ENCODE measurements at regions not wholly inside any gene's neighbourhood (a gene's known extent, or its start where the extent isn't known, plus 50 kb on each side); places are given as distances from the start of the nearest gene placed in this dataset.

- no peak overlapping the region for H2AFZ ChIP-seq (ENCODE audit: low read depth, low read length)
- H3K27me3 ChIP-seq (ENCODE audit: control insufficient read depth in 2 of 2, insufficient read depth in 2 of 2, low read length in 2 of 2), result no peaks in the 10 kb centered on the region
- 0% methylated on average over 2 of the region's 2 CpGs for WGBS (ENCODE audit: insufficient coverage, low coverage, missing lambda C conversion rate)
- BruUV-seq (replicated peaks), result no TSS peak
- no peaks in the 10 kb centered on the region for H3K79me2 ChIP-seq (ENCODE audit: control insufficient read depth, insufficient read depth, low read length)
- ATAC-seq (no peak), DNase-seq (ENCODE audit: extremely low read depth in 1 of 4, low spot score in 3 of 4) (no peak), FAIRE-seq (no peak)
- no peaks in the 10 kb centered on the region for H3K36me3 ChIP-seq (ENCODE audit: control insufficient read depth, insufficient read depth, low read length)
- no peak overlapping the region for H3K9ac ChIP-seq (ENCODE audit: insufficient read depth in 1 of 2, low read depth in 2 of 2, low read length in 2 of 2)
- H3K4me3 ChIP-seq, result no peak overlapping the region
- H4K20me1 ChIP-seq (replicated peaks; ENCODE audit: control insufficient read depth, insufficient read depth, low read length), result no peaks in the 10 kb centered on the region
- no peaks in the 10 kb centered on the region for H3K4me1 ChIP-seq (replicated peaks in 1 of 2; ENCODE audit: control insufficient read depth in 2 of 2, insufficient read depth in 2 of 2, low read length in 2 of 2)
- no peak overlapping the region for H3K27ac ChIP-seq (ENCODE audit: extremely low read depth, low read depth, low read length)
- no peaks in the 10 kb centered on the region for H3K9me1 ChIP-seq (ENCODE audit: control insufficient read depth, insufficient read depth, low read length)
- no peaks in the 10 kb centered on the region for H3K9me3 ChIP-seq (replicated peaks; ENCODE audit: control insufficient read depth, insufficient read depth, low read depth, low read length)
- CTCF ChIA-PET (ENCODE audit: low intra/inter-chr PET ratio), result no interaction called here
- no peak for TF ChIP-seq ZNF780A (CRISPR knock-in tag; IDR thresholded peaks at IDR 0.05)
- TF ChIP-seq ZNF76 (CRISPR knock-in tag; IDR thresholded peaks at IDR 0.05; ENCODE audit: borderline replicate concordance), result no peak
- TF ChIP-seq GATAD2A (IDR thresholded peaks at IDR 0.05), result no peak
- TF ChIP-seq CBFA2T2 (conservative IDR thresholded peaks at IDR 0.05), result no peak
- no peak for TF ChIP-seq KLF10 (CRISPR knock-in tag; IDR thresholded peaks at IDR 0.05)
- no peak for TF ChIP-seq NFE2 (IDR thresholded peaks at IDR 0.05; ENCODE audit: low read depth)
- no peak for TF ChIP-seq NFIC (IDR thresholded peaks at IDR 0.05)
- no peak for TF ChIP-seq CBX5 (IDR thresholded peaks at IDR 0.05; ENCODE audit: borderline replicate concordance, low read depth)
- no peak for TF ChIP-seq NKRF (IDR thresholded peaks at IDR 0.05; ENCODE audit: borderline replicate concordance)
- no peak for TF ChIP-seq ZNF134 (CRISPR knock-in tag; conservative IDR thresholded peaks at IDR 0.05)
- no peak for TF ChIP-seq SIN3B (IDR thresholded peaks at IDR 0.05; ENCODE audit: low read depth)
- no peak for TF ChIP-seq FOS (IDR thresholded peaks at IDR 0.05; ENCODE audit: extremely low read depth, insufficient read length)
- POLR2A ChIA-PET, result no interaction called here
- no peak overlapping the region for H3K4me2 ChIP-seq (ENCODE audit: insufficient read depth, low read length)
- in situ Hi-C loops (cut with MboI) (no loop called here), intact Hi-C loops (cut with micrococcal nuclease) (no loop called here)
Measured at GRCh38 chr1:78247079-78247478, 201.3 kb downstream of the GIPC2 start.

Data from K562 (cell line).